CD4-positive, alpha-beta T cell treated with Interleukin-6 at 100 ng/mL for 8 hours (primary cell): ENCODE measurements at regions not wholly inside any gene's neighbourhood (a gene's known extent, or its start where the extent isn't known, plus 50 kb on each side); places are given as distances from the start of the nearest gene placed in this dataset.

Experiments
- DNase-seq: peaks from one replicate; pipeline ENCODE4 v3.0.0-alpha.2; 2020; ENCODE audit warnings: mixed read lengths, low spot score

DNA sequence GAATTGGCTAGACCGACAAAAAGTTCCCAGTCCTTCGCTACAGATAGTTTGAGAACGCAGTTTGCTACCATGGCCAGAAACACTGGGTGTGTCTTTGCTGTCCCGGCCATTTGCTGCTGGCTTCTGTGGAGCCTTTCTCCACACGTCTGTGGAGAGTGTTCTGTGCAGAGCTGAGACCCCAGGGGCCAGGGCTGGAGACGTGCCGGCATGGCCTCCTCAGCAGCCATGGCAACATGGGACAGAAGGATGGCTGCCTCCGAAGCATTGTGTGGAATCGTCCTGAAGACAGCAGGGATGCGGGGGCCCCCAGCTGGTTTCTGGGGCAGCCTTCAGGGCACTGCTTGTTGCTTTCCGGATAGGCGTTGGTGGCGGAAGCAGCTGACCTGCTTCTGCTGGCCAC, 142.8 kb downstream of the GADD45G start:
- no peak for DNase-seq

DNA sequence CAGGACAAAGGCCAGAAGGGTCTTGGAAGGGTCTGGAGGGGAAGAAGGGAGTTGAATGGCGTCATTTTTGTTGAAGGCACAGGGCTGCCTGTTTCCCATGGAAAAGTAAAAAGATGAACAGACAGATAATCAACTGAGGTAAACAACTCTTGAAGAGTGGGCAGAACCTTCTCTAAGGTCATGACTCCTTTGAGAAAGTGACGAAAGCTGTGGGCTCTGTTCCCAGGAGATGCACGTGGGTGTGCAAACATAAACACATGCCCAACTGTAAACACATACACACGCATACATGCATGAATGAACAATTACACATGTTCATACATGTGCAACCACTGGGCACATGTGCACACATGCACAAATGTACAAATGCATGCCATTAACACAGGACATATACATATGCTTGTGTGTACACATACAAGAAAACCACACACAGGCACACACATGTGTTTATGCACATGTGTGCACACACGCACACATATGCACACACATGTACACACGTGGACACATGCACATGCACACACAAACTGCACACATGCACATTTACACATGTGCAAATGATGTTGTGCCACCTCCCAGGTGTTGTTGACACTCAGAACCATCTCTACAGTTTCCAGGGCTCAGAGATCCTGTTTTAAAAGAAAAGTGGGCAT, 143.3 kb downstream of the GADD45G start:
- no peak for DNase-seq

DNA sequence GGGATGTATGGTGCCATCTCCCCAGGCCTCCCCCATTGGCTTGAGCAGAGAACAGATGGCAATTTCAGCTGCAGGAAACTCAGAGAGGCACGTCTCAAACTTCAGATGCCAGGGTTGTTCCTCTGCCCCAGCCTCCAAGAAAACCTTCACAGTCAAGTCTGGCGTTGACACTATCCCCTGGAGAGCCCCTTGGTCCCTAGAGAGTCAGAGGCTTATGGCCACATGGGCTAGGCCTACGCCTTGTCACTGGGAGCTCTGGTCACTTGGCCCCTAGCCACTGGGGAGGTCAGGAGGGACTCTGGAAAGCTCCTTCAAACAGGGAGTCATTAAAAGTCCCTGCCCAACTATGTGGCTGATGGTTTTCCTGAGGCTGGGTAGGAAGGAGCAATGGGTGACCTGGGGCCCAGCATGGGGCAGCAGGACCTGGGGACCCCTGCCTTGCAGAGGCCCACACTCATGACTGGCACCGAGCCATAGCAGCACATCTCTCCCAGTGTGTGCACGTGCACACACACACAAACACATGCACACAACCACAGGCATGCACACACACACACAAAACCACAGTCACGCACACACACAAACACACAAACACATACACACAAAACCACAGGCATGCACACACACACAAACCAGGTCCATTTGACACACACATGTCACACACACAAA, 144.2 kb downstream of the GADD45G start:
- DNase-seq = no peak

DNA sequence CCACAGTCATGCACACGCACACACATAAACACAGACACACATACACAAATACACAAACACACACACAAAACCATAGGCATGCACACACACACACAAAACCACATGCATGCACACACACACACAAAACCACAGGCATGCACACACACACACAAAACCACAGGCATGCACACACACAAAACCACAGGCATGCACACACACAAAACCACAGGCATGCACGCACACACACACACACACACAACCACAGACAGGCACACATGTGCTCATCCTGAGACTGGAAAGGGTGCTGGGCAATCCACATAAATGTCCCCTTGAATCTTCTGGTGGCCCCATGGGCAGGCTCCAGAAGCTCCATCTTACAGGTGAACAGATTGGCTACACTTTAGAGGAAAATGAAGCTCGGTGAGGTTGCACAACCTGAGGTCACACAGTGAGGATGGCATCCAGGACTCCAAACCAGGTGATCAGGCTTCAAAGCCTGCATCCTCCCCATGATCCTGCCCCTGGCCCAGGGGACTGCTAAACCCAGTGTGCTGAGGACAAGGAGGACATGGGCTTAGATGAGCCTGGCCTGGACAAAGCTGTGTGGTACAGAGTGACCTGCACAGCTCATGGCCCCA, 144.8 kb downstream of the GADD45G start:
- DNase-seq = no peak

DNA sequence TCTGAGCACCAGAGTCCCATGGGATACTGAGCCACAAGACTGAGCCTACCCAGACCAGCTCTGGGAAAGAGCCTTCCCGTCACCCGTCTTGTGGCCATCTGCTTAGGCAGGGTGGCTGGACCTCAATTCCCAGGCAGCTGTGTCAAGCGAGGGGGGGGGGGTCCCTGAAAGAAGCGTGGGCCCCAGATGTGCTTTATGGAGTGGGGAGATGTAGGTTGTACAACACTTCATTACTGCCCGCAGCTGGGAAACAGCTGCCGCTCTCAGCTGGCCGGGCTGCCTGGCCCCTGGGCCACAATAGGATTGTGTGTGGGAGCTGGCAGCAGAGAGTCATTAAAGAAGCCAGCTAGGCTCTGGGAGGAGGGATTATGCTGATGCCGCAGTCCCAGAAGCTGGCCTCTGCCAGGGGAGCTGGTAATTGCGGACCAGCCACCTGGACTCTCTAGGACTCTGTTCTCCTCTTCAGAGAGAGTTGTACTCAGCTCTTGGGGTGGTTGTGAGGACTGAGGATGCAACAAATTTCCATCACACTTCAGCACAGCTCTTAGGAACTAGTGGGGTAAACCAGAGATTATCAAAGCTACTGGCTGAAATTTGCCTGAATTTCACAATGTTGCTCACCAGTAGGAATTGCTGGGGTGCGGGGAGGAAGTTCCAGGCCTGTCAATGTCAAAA, 145.4 kb downstream of the GADD45G start:
- DNase-seq = no peak

DNA sequence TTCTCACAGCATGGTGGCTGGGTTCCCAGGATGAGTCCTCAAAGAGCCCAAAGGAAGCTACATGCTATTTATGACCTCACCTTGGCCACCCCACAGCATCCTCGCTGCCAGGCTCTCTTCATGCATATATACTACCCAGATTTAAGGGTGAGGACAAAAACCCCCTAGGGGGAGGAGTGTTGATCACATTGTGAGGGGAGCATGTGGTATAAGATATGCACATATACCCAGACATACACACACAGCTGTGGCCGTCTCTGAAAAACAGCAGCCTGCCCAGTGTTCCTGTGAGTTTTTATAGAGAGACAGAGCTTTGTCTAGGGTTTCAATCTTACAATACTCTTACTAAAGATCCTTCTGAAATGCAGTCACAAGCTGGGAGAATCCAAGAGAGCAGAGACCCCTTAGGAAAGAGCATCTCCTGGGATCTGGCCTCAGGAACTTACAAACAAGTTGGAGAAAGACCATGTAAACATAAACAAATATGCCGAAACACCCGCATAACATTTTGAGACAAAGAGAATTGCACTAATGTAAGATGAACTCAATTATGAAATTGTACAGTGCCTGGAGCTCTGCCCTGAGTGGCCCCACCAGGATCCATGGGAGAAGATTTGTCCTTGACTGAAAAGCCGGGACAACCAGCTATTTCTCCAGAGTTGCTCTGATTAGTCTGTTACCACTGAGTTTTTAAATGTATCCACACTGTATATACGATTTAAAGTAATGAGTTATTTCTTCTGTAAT, 146.4 kb downstream of the GADD45G start:
- no peak for DNase-seq

DNA sequence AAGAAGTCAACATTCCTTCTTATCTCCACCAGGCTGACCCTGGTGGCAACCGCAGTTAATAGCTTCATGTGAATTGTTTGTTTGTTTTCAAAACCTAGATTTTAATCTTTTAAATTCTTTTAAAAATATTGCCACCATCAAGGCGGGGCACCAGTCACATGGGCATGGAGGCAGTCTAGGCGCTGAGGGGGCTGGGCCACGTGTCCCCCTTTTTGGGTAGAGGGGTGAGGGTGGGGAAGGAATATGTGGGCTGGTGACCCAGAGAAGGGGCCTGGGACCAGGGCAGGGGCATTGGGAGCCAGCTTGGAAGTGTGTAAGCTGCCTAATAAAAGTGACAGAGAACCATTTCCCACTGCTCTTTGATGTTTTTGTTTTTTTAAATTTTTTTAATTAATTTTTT, 147.3 kb downstream of the GADD45G start:
- DNase-seq = no peak

DNA sequence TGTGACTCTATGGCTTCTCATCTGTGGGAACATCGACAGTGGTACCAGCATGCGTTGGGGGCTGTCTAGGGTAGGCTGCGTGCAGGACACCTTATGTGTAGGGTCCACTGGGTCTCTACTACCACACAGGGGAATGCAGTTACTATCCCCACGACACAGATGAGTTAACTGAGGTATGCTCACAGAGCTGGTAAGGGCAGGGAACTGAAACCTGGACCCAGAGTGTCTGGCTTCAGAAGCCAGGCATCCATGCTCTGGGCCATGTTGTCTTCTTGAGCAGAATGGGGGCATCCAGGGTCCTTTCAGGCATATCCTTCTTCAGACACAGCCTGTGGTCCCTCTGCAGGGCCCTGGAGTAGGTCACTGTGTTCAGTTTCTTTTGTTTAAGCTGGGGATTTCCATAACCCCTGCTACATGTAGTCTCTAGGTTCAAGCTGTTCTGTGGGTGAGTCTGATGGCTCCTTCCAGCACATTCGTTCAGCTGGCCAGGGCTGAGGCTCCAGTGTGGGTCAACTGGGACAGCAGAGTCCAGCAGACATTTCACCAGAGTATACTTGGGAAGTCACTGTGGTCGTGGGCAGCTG, 148.8 kb downstream of the GADD45G start:
- DNase-seq = no peak

DNA sequence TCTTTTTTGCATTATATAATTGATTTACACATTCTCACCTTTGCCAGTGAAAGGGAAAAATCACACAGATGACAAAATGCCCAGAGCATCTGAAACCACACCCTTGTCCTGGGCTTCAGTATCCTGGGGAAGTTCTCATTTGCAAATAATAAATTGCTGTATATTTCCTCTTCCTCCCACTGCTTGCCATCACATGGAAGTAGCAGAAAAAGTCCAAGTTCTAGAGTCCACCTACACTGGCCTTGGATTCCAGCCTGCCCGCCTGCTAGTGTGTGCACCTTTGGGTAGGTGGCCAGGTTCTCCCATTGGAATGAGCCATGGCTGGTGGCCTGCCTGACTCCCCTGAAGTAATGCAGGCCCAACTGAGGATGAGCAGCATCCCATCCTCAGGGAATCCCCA, 149.4 kb downstream of the GADD45G start:
- DNase-seq = no peak

DNA sequence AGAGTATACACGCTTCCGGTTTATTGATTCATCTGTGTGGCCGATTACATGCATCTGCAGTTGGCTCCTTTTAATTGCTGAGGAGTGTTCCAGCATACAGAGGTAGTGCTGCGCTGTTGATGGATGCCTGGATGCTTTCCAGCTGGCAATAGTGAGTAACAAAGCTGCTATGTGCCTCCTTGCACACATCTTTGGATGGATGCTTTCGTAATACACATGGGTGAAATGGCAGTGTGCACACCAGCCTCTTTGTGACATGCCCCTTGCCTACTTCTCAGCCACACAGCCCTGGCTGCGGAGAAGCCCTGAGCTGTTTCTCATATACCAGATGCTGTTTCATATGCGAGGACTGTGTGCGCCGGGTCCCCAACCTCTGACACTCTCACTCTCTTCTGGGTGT, 151.0 kb downstream of the GADD45G start:
- no peak for DNase-seq

DNA sequence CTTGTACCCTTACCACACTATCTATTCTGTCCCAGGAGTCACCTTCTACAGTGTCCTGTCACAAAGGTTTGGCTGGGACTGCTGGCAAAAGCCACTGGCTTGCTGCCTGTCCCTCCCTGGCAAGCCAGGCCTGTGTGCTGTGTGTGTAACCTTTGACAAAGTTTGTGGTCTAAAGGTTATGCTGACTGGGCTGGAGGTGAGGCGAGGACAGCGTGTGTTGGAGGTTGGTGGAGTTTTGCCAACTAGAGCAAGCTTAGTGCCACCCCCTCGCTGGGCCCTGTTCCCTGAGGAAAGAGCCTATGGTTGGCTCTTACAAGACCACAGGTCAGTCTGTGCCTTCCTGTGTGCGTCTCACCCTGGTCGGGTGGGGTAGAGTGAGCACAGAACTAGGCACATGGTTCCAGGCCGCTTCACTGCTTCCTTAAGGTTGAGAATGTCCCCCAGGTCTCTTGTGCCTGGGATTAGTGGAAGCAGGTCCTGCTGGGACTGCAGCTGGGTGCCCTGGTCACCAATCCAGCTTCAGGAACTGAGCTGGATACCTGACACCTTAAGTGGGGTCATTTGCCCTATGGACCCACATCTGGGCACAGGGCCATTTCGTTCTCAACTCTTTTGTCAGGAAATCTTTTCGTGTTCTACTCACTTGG, 152.2 kb downstream of the GADD45G start:
- no peak for DNase-seq

DNA sequence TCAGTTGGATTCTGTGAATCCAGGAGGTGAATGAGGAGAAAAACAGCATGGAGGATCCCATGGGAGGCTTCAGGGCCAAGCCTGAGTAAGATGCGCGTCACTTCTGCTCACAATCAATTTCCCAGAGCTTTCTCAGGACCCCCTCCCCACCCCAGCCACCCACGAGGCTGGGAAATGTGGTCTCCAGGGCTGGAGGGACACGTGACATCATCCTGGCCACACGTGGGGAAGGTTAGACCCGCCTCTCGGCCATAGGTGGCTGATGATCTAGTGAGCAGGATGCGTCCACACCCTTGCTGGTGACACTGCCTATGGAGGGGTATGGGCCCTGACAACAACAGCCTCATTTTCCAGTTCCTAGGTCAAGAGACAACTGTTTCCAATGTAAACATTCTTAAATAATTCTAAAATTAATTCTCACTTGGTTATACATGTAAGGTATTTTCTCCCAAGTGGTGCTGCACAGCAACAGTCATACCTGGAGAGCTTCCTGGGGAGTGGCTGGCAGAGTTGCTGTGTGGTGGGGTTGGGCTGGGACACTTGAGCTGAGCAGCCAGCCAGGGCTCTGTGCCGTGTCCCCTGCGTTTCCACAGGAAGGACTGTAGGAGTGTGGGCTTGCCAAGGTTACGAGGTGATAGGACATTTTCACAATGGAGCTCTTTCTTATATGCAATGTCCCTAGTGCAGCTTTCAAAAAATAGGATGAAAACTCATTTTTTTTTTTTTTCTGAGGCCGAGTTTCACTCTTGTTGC, 153.1 kb downstream of the GADD45G start:
- no peak for DNase-seq

DNA sequence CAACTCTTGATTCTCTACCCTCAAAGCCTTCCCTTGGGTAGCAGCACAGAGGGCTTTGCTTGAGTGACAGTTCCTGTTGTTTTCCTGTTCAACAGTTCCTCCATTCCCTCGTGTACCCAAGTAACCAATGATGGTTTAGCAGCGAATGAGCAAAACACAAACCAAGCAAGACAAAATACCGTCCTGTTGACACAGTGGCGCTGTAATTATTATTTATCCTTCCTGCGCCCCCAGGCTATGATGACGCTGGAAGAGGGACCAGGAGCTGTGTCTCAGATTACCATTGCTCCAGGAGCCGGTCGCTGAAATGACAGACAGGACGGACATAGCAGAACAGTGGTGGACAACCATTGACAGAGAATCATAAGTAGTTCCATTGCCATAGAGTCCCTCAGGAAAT, 154.8 kb downstream of the GADD45G start:
- DNase-seq = no peak

DNA sequence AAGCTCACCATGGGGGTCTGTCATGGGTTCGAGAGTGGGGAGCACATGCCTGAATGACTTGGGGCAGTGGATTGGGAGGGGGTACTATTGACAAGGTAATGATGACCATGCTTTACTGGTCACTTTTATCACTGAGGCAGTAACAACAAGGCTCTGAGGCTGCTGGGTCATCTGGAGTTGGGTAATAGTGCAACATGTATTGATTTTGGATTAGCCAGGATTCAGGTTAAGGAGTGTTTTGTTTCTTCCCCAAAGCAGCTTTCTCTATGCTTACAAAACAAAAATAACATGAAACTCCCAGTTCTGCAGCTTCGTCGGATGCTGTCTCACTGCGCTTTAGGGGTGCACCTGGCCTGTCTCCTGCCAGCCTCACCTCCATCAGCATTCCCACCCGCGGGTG, 155.3 kb downstream of the GADD45G start:
- no peak for DNase-seq

DNA sequence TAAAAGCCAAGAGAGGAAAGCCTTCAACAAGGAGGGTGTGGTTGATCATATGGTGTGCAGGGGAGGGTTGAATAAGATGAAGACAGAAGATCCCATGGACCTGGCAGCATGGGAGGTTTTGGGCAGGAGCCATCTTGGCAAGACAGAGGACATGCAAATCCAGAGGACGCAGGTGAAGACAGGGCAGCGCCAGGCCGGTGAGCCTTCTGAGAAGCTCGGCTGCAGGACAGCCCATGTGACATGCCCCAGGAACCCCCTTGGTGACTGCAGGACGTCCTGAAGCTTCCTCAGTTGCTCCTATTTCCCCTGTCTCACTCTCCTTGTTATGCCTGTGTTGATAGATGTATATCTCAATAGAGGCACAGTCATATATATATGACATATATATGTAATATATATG, 159.4 kb downstream of the GADD45G start:
- no peak for DNase-seq

DNA sequence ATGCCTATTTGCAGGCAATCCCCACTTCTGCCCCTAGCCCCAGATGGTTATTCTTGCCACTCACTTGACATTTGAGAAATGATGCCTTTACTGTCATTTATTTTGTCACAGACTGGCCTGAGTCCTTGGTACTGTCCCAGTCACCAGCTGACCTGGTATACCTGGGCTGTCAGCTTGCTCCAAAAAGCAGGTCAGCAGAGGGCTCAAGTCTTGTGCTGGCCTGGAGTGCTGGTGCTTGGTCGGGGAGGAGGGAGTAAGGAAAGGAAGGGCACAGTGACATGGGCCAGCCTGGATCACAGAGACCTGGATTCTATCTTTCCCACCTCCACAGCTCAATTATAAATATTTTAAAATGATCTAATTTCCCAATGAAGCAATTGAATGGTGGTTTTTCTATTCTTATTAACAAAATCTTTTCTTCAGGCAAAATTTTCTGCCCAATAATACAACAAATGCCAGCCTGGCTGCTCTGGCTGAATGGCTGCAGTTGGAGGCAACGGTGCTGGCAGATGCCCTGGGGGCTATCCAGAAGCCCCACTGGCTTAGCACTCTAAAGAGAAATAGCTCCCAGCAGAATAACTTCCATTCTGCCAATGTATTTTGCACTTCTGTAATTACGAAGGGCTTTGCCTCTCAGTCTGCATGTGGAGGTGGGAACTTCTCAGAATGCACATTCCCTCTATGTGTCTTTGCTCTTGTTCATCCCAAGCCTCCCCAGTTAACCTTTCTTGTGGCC, 160.6 kb downstream of the GADD45G start:
- DNase-seq = no peak

DNA sequence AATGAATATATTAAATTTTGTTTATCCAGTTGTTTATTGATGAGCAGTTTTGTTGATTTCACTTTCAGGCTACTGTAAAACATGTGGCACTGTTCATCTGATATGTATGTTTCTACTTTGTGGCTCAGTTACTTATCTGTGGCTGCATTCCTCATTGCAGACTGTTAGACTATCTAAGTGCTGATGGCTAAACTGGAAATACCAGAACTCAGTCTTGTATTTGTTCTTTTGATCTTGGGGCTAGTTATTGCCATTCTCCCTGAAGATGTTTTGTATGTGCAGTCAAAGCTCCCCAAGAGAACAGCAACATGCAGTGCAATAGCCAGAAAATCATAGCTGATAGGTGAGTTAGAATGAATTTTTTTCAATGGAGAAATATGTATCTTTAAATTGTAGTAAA, 162.2 kb downstream of the GADD45G start:
- no peak for DNase-seq

DNA sequence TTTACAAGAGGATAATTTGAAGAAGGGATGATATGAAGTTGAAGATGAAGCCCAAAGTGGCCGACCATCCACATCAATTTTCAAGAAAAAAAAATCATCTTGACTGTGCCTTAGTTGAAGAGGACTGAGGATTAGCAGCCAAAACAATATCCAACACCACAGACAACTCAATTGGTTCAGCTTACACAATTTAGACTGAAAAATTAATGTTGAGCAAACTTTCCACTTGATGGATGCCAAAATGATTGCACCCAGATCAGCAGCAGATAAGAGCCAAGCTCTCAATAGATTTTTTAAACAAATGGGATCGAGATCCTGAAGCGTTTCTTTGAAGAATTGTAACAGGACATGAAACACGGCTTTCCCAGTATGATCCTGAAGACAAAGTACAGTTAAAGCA, 163.2 kb downstream of the GADD45G start:
- DNase-seq = no peak

DNA sequence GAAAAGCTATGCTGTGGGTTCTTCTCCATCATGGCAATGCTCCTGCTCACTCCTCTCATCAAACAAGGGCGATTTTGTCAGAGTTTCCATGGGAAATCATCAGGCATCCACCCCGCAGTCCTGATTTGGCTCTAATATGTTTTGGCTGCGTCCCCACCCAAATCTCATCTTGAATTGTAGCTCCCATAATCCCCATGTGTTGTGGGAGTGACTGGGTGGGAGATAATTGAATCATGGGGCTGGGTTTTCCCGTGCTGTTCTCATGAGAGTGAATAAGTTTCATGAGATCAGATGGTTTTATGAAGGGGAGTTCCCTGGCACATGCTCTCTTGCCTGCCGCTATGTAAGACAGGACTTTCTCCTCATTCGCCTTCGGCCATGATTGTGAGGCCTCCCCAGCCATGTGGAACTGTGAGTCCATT, 163.8 kb downstream of the GADD45G start:
- no peak for DNase-seq
